Liver (tissue), 3 donors: ENCODE measurements at regions not wholly inside any gene's neighbourhood (a gene's known extent, or its start where the extent isn't known, plus 50 kb on each side); places are given as distances from the start of the nearest gene placed in this dataset.

Experiments
- ATF3 ChIP-seq: IDR thresholded peaks from 2 replicates; pipeline ENCODE4 v1.6.1; 2016; ENCODE audit warnings: antibody characterized with exemption
- CTCF ChIP-seq: fragments of 150-350 bp; IDR thresholded peaks from 2 replicates; pipeline ENCODE4 v1.5.1; 2017; ENCODE audit warnings: improper control_type of control experiment, low read depth, low read length; ENCODE audit not compliant: missing input control
- EGR1 ChIP-seq, 2 donors: IDR thresholded peaks; 2 replicates each; pipeline ENCODE4 v1.6.1; 2016 to 2018; ENCODE audit warnings: antibody characterized with exemption in 2 of 2, low read depth in 2 of 2
- HNF4A ChIP-seq, 2 donors: conservative IDR thresholded peaks; 2 replicates each; pipeline ENCODE4 v1.6.1; 2016; ENCODE audit warnings: antibody characterized with exemption in 2 of 2, mild to moderate bottlenecking in 2 of 2
- RAD21 ChIP-seq, 2 donors: IDR thresholded peaks; 2 replicates each; pipeline ENCODE4 v1.6.1; 2016; ENCODE audit warnings: antibody characterized with exemption in 2 of 2, mild to moderate bottlenecking in 2 of 2
- RXRA ChIP-seq, 2 donors: IDR thresholded peaks; 2 replicates each; pipeline ENCODE4 v1.6.1; 2017 to 2018; ENCODE audit warnings: antibody characterized with exemption in 2 of 2, mild to moderate bottlenecking in 1 of 2
- TAF1 ChIP-seq: conservative IDR thresholded peaks from 2 replicates; pipeline ENCODE4 v1.6.1; 2016; ENCODE audit warnings: antibody characterized with exemption, mild to moderate bottlenecking
- YY1 ChIP-seq: IDR thresholded peaks from 2 replicates; pipeline ENCODE4 v1.6.1; 2016; ENCODE audit warnings: antibody characterized with exemption, mild to moderate bottlenecking
- TF ChIP-seq, protein P1 (sequence below): IDR thresholded peaks from 2 replicates; pipeline ENCODE4 v1.6.1; 2016; ENCODE audit warnings: antibody characterized with exemption, mild to moderate bottlenecking
- TF ChIP-seq, protein P2 (sequence below): IDR thresholded peaks from 2 replicates; pipeline ENCODE4 v1.6.1; 2016; ENCODE audit warnings: antibody characterized with exemption
- TF ChIP-seq, protein P3 (sequence below): IDR thresholded peaks from 2 replicates; pipeline ENCODE4 v1.6.1; 2016; ENCODE audit warnings: antibody characterized with exemption
- donor health status: healthy.
- donor health status: healthy.

GRCh38 chr1:53406551-53407235, 52.5 kb upstream of the DMRTB1 start:
- no peak for TF ChIP-seq CTCF
- no peak for TF ChIP-seq RXRA (IDR thresholded peaks at IDR 0.05)
- TF ChIP-seq, protein P1, sequence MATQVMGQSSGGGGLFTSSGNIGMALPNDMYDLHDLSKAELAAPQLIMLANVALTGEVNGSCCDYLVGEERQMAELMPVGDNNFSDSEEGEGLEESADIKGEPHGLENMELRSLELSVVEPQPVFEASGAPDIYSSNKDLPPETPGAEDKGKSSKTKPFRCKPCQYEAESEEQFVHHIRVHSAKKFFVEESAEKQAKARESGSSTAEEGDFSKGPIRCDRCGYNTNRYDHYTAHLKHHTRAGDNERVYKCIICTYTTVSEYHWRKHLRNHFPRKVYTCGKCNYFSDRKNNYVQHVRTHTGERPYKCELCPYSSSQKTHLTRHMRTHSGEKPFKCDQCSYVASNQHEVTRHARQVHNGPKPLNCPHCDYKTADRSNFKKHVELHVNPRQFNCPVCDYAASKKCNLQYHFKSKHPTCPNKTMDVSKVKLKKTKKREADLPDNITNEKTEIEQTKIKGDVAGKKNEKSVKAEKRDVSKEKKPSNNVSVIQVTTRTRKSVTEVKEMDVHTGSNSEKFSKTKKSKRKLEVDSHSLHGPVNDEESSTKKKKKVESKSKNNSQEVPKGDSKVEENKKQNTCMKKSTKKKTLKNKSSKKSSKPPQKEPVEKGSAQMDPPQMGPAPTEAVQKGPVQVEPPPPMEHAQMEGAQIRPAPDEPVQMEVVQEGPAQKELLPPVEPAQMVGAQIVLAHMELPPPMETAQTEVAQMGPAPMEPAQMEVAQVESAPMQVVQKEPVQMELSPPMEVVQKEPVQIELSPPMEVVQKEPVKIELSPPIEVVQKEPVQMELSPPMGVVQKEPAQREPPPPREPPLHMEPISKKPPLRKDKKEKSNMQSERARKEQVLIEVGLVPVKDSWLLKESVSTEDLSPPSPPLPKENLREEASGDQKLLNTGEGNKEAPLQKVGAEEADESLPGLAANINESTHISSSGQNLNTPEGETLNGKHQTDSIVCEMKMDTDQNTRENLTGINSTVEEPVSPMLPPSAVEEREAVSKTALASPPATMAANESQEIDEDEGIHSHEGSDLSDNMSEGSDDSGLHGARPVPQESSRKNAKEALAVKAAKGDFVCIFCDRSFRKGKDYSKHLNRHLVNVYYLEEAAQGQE, result no peak
- TF ChIP-seq RAD21 (IDR thresholded peaks at IDR 0.05), result no peak
- TF ChIP-seq, protein P2, sequence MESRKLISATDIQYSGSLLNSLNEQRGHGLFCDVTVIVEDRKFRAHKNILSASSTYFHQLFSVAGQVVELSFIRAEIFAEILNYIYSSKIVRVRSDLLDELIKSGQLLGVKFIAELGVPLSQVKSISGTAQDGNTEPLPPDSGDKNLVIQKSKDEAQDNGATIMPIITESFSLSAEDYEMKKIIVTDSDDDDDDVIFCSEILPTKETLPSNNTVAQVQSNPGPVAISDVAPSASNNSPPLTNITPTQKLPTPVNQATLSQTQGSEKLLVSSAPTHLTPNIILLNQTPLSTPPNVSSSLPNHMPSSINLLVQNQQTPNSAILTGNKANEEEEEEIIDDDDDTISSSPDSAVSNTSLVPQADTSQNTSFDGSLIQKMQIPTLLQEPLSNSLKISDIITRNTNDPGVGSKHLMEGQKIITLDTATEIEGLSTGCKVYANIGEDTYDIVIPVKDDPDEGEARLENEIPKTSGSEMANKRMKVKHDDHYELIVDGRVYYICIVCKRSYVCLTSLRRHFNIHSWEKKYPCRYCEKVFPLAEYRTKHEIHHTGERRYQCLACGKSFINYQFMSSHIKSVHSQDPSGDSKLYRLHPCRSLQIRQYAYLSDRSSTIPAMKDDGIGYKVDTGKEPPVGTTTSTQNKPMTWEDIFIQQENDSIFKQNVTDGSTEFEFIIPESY, result no peak
- TF ChIP-seq YY1, result no peak
- TF ChIP-seq EGR1 (IDR thresholded peaks at IDR 0.05; ENCODE audit: low read depth in 2 of 2), result no peak
- TF ChIP-seq, protein P3, sequence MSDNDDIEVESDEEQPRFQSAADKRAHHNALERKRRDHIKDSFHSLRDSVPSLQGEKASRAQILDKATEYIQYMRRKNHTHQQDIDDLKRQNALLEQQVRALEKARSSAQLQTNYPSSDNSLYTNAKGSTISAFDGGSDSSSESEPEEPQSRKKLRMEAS, result no peak
- TF ChIP-seq ATF3, result no peak
- no peak for TF ChIP-seq HNF4A (conservative IDR thresholded peaks at IDR 0.05)
- TF ChIP-seq TAF1, result no peak
